ENCODE measurements at regions not wholly inside any gene's neighbourhood (a gene's known extent, or its start where the extent isn't known, plus 50 kb on each side); places are given as distances from the start of the nearest gene placed in this dataset.
A peak's percentile ranks its signal among the peaks of the same experiment; 100 is the strongest.
"Not testable (repeated sequence)": the region's sequence is repeated elsewhere in the genome, so short reads cannot be mapped to it uniquely, and the experiment has no call there.

DNA sequence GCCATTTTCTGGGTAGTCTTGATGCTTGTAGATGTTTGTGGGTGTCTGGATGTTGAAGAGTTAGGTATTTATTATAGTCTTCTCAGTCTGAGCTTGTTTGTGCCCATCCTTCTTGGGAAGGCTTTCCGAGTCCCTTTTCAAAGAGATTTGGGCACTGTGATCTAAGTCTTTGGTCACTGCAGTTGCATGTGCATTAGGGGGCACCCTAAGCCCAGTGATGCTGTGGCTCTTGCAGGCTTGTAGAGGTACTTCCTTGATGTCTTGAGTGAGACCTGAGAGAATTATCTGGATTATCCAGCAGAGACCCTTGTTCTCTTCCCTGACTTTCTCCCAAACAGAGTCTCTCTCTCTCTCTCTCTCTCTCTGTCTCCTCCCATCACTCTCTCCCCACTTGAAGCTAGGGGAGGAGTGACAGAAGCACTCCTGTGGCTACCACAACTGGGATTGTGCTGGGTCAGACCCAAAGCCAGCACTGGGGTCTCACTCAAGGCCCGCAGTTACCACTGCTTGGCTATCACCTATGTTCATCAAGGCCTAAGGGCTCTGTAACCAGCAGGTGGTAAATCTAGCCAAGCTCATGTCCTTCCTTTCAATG lies 68.5 kb downstream of the TMCO5A start:
- no peak for TF ChIP-seq JUND (IDR thresholded peaks at IDR 0.05; ENCODE audit: low read depth)
- in situ Hi-C loops (cut with HindIII; ENCODE audit: low pct_unique_long_range_greater_than_20kb, low sequenced_read_pairs): no loop called here
- peak; percentile 33 to 82 for DNase-seq (ENCODE audit: low read depth in 1 of 2, low spot score in 1 of 2)

DNA sequence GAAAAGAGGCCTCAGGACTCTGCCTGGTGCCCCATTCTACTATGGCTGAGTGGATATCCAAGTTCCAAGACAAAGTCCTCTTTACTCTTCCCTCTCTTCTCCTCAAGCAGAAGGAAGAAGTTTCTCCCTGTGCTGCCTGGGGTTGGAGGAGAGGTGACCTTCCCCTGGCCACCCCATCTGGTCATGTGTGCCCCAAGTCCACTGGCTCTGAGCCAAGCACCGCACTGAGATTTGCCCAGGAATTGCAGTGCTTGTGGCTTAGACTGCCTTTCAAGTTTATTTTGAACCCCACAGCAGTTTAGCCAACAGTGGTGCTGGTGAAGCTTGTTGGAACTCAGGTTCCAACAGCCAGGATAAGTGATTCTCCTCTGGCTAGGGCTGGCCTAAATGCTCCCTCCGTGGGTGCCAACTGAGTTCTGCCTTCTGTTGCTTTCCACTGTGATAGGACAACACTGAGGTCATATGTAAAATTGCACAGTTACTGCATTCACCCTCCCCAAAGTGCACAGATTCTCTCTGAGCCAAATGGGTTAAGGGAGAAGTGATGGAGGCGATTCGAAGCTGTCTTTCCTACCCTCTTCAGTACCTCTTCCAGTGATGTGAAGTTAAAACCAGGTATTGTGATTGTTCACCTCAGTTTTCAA lies 69.9 kb downstream of the TMCO5A start:
- no peak for TF ChIP-seq JUND (IDR thresholded peaks at IDR 0.05; ENCODE audit: low read depth)
- DNase-seq (ENCODE audit: low read depth in 1 of 2, low spot score in 1 of 2): no peak
- in situ Hi-C loops (cut with HindIII; ENCODE audit: low pct_unique_long_range_greater_than_20kb, low sequenced_read_pairs): no loop called here

- in situ Hi-C loops (cut with HindIII; ENCODE audit: low pct_unique_long_range_greater_than_20kb, low sequenced_read_pairs): no loop called here
- no peak for TF ChIP-seq JUND (IDR thresholded peaks at IDR 0.05; ENCODE audit: low read depth)
- no peak for DNase-seq (ENCODE audit: low read depth in 1 of 2, low spot score in 1 of 2)
These were observed 71.7 kb downstream of the TMCO5A start for GRCh38 chr15:38005953-38006808.

GRCh38 chr15:38010395-38010794 lies 76.0 kb downstream of the TMCO5A start:
- in situ Hi-C loops (cut with HindIII; ENCODE audit: low pct_unique_long_range_greater_than_20kb, low sequenced_read_pairs): no loop called here

GRCh38 chr15:38012894-38013293 lies 78.5 kb downstream of the TMCO5A start:
- no peak for TF ChIP-seq JUND (IDR thresholded peaks at IDR 0.05; ENCODE audit: low read depth)
- in situ Hi-C loops (cut with HindIII; ENCODE audit: low pct_unique_long_range_greater_than_20kb, low sequenced_read_pairs): no loop called here
- DNase-seq (ENCODE audit: low read depth in 1 of 2, low spot score in 1 of 2): peak in 1 of 2 experiments; percentile 26

More at GRCh38 chr15:38010395-38010794, 76.0 kb downstream of the TMCO5A start:
- no peak for DNase-seq (ENCODE audit: low read depth in 1 of 2, low spot score in 1 of 2)
- no peak for TF ChIP-seq JUND (IDR thresholded peaks at IDR 0.05; ENCODE audit: low read depth)

DNA sequence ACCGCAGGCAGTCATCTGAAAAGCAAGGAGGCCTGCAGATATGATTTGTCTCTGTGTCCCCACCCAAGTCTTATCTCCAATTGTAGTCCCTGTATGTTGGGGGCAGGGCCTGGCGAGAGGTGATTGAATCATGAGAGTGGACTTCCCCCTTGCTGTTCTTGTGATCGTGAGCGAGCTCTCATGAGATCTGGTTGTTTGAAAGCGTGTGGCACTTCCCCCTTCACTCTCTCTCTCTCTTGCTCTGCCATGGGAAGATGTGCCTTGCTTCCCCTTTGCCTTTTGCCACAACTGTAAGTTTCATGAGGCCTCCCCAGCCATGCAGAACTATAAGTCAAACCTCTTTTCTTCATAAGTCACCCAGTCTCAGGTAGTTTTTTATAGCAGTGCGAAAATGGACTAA lies 83.3 kb downstream of the TMCO5A start:
- TF ChIP-seq JUND (IDR thresholded peaks at IDR 0.05; ENCODE audit: low read depth): no peak
- no peak for DNase-seq (ENCODE audit: low read depth in 1 of 2, low spot score in 1 of 2)
- in situ Hi-C loops (cut with HindIII; ENCODE audit: low pct_unique_long_range_greater_than_20kb, low sequenced_read_pairs): no loop called here

GRCh38 chr15:38019066-38019465 lies 84.6 kb downstream of the TMCO5A start:
- no peak for DNase-seq (ENCODE audit: low read depth in 1 of 2, low spot score in 1 of 2)
- in situ Hi-C loops (cut with HindIII; ENCODE audit: low pct_unique_long_range_greater_than_20kb, low sequenced_read_pairs): no loop called here
- no peak for TF ChIP-seq JUND (IDR thresholded peaks at IDR 0.05; ENCODE audit: low read depth)

DNA sequence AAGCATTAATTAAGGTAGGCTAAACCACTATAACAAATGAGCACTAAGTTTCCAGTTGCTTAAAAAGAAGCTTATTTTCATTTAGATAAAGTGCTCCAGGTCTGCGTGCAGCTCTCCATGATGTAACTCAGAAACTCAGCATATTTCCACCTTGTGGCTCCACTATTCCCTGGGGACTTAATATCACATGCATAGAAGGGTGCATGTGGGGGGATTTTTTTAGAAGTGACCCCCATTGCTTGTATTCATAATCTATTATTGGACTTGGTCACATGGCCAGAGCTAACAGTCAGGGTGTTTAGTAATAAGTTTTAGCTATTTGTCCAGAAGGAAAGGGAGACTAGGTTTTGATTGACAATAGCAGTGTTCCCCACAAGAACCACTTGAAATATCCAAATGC lies 86.8 kb downstream of the TMCO5A start:
- no peak for DNase-seq (ENCODE audit: low read depth in 1 of 2, low spot score in 1 of 2)
- TF ChIP-seq JUND (IDR thresholded peaks at IDR 0.05; ENCODE audit: low read depth): no peak
- in situ Hi-C loops (cut with HindIII; ENCODE audit: low pct_unique_long_range_greater_than_20kb, low sequenced_read_pairs): no loop called here

DNA sequence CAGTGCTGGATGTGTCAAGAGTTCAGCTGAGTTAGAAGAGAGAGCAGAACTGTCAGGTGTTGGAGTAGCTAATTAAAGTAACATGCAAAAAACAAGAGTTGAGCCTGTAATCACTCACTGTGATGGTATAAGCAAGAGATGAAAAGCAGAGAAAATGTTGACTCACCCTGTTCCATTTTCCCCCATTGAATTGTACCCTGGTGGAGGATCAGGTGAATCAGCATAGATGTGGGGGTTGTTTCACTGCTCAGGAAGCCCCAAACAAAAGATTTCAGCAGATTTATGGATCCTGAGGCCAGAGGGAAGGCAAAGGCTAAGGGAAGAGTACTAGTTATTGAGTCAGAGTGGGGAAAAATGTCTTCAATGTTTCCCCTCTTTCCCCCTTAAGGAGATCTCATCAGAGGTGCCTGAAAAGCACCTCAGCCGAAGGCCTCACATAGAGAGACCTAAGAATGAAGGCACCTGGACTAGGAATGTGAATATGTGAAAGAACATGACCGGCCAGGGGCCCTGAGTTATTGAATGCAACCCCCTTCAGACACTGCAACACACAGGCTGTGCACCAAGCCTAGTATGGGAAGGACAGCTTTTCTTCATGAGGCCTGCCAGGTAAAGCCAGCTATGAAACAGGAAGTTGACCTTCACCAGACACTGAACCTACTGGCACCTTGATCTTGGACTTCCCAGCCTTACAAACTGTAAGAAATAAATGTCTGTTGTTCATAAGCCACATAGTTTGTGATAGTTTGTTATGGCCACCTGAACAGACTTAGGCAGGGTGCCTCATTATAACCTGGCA lies 90.1 kb downstream of the TMCO5A start:
- TF ChIP-seq JUND (IDR thresholded peaks at IDR 0.05; ENCODE audit: low read depth): no peak
- no peak for DNase-seq (ENCODE audit: low read depth in 1 of 2, low spot score in 1 of 2)
- in situ Hi-C loops (cut with HindIII; ENCODE audit: low pct_unique_long_range_greater_than_20kb, low sequenced_read_pairs): no loop called here

GRCh38 chr15:38025656-38026055 lies 91.2 kb downstream of the TMCO5A start:
- DNase-seq (ENCODE audit: low read depth in 1 of 2, low spot score in 1 of 2); in situ Hi-C loops (cut with HindIII; ENCODE audit: low pct_unique_long_range_greater_than_20kb, low sequenced_read_pairs): not testable (repeated sequence)

GRCh38 chr15:38028869-38029268 lies 94.4 kb downstream of the TMCO5A start:
- no peak for DNase-seq (ENCODE audit: low read depth in 1 of 2, low spot score in 1 of 2)
- no peak for TF ChIP-seq JUND (IDR thresholded peaks at IDR 0.05; ENCODE audit: low read depth)
- in situ Hi-C loops (cut with HindIII; ENCODE audit: low pct_unique_long_range_greater_than_20kb, low sequenced_read_pairs): no loop called here

GRCh38 chr15:38029736-38030135 lies 95.3 kb downstream of the TMCO5A start:
- DNase-seq (ENCODE audit: low read depth in 1 of 2, low spot score in 1 of 2): no peak
- TF ChIP-seq JUND (IDR thresholded peaks at IDR 0.05; ENCODE audit: low read depth): no peak
- in situ Hi-C loops (cut with HindIII; ENCODE audit: low pct_unique_long_range_greater_than_20kb, low sequenced_read_pairs): no loop called here
